NCI-H1092 treated with DMSO at 0.1 percent for 48 hours (cell line): ENCODE measurements at regions not wholly inside any gene's neighbourhood (a gene's known extent, or its start where the extent isn't known, plus 50 kb on each side); places are given as distances from the start of the nearest gene placed in this dataset.

Experiments used
- DNase-seq: peaks from one replicate; lab custom pipeline; 2025; lab: John Stamatoyannopoulos, UW

GRCh38 chr1:29864431-29865022, 628.2 kb downstream of the PTPRU start:
- DNase-seq: no peak

GRCh38 chr1:29861922-29862321, 625.6 kb downstream of the PTPRU start:
- DNase-seq: no peak

- DNase-seq: no peak
Observed at GRCh38 chr1:29861446-29861845, 625.1 kb downstream of the PTPRU start.

DNA sequence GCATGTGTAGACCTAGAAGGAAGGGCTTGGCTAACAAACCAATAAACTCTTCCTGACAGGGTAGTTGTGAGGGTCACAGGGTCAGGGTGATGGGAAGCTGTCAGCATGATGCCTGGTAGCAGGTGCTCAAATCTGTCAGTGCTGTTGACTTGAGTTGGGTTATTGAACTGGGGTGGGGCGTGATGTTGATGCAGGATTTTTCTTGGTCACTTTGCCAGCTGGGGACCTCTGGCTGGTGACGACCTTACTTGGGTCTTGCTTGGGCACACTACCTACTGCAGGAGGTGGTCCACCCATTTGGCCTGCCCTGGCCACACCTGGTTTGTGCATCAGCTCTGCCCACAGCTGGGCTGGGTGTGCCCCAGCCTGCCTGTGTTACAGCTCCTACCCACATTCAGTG, 624.4 kb downstream of the PTPRU start:
- DNase-seq: no peak

DNA sequence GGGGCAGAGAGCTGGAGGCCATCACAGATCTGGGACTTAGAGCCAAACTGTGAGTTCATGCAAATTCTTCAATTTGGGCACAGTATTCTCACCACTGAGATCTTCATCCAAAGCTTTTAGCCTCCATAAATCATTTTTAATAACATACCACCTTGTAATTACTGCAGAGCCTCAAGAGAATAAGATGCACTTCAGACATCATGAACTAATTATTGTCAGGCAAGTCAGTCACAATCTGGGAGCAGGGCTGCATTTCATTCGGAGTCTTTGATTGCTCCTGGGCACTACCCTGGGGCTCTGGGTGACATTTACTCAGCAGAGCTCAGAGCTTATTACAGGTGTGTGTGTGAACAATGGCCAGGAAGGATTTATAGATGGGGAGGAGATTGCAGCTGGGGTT, 623.7 kb downstream of the PTPRU start:
- no peak for DNase-seq

DNA sequence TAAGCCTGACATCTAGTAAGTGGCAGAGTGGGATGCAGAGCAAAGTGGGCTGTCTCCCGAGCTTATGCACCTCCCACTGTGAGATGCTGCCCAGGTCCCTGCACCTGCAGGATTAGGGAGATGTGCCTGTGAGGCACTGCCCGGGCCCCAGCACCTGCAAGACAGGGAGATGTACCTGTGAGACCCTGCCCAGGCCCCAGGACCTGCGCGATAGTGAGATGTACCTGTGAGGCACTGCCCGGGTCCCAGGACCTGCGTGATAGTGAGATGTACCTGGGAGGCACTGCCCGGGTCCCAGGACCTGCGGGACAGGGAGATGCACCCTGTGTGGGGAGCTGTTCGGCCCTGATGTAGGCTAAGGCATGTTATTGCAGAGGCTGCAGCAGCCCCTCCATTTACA, 622.8 kb downstream of the PTPRU start:
- DNase-seq: no peak

DNA sequence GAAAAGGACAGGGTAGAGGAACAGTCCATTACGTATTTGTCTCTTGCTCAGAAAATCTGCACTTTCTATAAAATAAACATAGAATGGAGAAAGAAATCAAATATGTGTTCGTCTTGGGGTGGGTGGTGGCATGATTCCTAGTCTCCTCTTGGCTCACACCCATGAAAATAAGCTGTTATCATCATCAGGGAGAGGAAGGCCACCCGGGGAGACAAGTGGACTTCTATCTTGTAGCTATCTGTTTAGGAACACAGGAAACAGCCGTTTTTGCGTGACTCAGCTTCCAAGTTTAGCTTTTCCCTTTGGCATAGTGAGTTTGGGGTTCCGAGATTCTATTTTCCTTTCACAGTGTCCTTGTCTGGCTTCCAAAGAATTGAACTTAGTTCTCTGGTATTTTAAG, 622.3 kb downstream of the PTPRU start:
- no peak for DNase-seq

DNA sequence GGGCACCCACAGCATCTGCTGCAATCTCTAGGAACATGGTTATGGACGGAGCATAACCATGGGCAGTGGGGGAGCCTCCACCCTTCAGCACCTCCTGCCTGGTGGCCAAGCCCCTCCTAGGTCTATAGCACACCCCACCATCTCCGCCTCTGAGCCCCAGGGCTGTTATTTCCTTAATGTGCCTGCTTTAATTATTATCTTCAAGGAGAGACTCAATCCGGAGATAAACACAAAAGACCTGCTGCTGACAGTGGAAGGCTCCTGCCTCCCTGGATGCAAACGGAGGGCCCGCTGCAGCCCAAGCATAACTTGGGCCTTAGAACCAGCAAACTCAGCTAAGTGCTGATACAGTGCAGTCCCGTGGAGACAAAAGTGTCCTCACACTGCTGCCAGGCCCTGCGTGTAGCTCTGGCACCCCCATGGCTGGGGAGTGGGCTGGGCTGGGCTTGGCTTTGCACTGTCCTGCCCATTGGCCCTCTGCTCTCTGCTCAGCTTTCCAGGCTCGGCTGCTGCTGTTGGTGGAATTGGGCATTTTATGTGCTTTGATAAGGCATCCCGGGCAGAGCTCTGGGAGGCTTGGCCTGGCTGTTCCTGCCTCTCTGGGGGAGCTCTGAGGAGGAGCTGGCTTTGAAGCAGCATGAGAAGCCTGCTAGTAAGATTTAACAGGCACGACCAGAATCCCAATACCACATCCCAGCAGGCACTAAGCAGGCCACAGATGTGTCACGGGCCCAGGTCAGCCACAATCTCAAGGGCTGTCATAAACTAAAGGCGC, 620.2 kb downstream of the PTPRU start:
- DNase-seq: no peak

DNA sequence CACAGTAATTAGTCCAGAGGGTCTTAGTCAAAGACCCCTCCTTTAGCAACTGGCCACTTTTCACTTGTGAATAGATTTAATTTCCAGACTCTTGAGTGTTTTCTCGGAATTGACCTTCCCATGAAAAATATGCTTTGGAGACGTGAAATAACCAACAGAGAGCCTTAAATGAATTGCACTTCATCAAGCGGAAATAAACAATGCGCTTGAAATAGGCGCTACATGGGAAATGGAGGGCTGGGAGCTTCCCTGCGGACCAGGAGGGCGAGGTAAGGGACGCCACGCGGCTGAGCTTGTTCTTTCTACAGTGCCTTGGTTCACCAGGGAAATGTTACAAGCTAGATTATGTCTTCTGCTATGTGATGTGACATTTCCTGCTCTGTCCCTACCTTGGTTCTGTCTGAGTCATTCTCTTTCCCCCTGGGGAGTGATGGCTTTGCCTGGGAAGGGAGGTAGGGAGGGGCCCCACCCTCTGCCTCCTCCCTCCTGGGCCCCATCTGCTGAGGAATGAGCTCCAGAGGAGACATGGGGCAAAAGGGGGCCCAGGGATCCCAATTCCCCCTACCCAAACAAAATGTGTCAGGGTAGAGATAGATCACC, 619.3 kb downstream of the PTPRU start:
- DNase-seq: no peak

DNA sequence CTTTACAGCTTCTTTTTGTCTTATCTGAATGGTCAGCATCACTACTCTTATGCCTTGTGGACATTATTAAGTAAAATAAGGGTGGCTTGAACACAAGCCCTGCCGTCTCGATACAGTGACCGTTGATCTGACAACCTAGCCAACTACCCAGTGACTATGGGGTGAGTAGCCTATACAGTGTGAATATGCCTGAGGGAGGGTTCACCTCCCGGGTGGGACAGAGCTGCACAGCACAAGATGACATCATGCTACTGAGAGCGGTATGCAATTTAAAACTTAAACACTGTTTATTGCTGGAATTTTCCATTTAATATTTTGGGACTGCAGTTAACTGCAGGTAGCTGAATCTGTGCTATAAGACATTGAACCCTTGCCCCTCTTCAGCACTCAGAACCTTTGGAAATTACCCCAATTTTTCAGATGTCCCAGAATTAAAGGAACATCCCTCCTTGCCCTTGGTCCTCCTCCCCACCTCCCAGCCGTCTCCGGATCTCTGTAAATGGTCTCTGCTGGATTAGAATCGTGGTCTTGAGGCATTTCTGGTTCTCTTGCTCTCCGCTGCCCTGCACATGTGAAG, 618.5 kb downstream of the PTPRU start:
- DNase-seq: no peak

GRCh38 chr1:29853716-29854330, 617.5 kb downstream of the PTPRU start:
- peak; percentile 15 for DNase-seq

DNA sequence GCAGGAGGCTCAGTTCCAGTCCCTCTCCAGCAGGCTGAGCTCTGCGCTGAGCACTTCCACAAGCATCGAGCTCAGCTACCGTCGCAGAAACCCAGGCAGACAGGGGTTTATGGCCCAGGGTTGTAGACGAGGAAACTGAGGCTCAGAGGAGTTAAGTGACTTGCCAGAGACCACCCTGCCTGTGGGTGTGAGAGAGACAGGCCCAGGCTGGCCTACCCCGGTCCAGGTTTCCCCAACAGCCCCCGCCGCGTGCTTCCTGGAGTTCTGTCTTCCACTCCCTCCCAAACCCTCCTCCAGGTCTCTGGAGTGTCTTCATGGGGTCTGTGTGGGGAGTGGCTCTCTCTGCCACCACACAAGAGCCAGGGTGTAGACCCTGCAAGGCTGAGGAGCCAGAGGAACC, 615.9 kb downstream of the PTPRU start:
- no peak for DNase-seq

GRCh38 chr1:29851691-29852090, 615.4 kb downstream of the PTPRU start:
- no peak for DNase-seq

- no peak for DNase-seq
Observed at GRCh38 chr1:29849991-29850757, 613.9 kb downstream of the PTPRU start.

DNA sequence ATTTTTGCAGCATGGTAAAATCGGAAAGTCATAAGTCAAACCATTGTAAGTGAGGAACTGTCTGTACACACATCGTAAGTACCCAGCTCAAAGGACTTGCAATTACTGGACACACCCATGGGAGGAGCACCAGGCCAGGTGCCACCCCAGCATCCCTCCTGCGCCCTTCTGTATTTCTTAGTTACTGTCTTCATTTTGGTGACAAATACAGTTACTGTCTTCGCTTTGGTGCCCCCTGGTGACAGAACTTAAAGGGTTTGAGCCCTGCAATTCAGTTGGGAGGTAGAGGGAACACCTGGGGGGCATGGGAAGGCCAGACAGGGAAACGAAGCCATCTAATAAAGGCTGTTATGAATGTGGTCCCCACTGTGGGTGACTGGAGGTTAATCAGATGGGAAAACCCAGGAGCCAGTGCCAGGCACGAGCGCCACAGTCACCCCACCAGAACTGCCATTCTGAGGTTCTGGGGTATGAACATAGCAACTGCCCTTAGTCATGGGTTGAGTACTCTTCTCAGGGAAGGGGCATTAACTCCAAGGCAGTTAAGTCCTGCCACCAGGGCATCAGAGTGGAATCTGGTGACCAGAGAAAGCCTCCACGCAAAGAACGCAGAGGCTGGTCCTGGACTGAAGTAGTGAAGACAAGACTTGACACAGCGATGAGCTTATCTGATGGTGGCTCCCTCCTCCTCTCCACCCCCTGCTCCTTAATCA, 612.9 kb downstream of the PTPRU start:
- peak; percentile 62 for DNase-seq

DNA sequence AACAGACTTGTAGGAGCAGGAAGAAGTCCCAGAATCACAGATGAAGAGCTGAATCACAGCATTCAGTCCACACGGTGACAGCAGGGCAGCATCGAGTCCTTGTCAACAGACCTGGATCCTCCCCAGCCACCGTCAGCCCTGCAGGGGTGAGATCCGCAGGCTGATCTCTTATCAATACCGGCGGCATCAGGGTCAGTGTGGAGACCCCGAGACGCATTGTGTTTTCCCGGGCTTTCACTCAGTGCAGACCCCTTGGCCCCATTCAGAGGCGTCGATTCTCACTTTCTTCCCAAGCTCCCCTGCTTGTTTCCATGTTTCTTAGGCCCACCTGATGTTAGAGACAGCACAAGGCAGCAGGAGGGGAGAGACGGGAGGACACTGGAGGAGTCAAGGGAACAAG, 609.6 kb downstream of the PTPRU start:
- DNase-seq: no peak

GRCh38 chr1:29842130-29842529, 605.8 kb downstream of the PTPRU start:
- DNase-seq: no peak

- DNase-seq: no peak
Observed at GRCh38 chr1:29839726-29840125, 603.4 kb downstream of the PTPRU start.

- DNase-seq: no peak
Observed at GRCh38 chr1:29838738-29839320, 602.5 kb downstream of the PTPRU start.

- DNase-seq: no peak
Observed at GRCh38 chr1:29836651-29837646, 600.6 kb downstream of the PTPRU start.
